ENCODE measurements at regions not wholly inside any gene's neighbourhood (a gene's known extent, or its start where the extent isn't known, plus 50 kb on each side); places are given as distances from the start of the nearest gene placed in this dataset.

DNA sequence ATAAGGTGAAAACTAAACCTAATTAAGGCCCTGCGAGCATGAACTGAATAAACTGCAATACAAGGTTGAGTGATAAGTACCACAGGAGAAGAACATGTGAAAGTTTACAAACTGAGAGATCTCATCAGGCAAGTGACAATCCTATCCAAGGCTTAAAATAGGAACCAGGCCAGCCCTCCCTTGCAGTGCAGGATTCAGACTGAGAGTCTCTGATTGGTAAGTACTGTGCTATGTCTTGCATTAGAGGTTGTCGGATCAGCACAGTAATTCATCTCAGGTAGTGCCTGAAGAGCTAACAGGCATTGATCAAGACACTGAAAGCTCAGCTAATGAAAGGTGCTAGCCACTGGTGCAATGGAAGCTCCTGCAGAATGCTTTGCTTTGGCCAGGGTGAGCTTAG is 801.7 kb upstream of the ID2 start:
- Histone ChIP-seq H3K56ac (ENCODE audit: insufficient read length, low read depth, low read length) (no peak overlapping the region), H4K20me1 (ENCODE audit: control insufficient read depth, insufficient read depth, insufficient read length) (no peaks in the 10 kb centered on the region), H2BK120ac (ENCODE audit: low read depth, low read length, poor library complexity, severe bottlenecking) (no peak overlapping the region), H3K9ac (ENCODE audit: extremely low read depth, insufficient read length, low read length) (peak overlapping the region; percentile 86), H2BK12ac (ENCODE audit: insufficient read length, low read depth, low read length) (no peak overlapping the region), H4K8ac (replicated peaks; ENCODE audit: insufficient read length, low read depth, low read length) (no peak overlapping the region), H3K79me1 (ENCODE audit: insufficient read depth, low read depth, low read length, poor library complexity, severe bottlenecking) (peaks cover 5% of the 10 kb centered on the region), H3K79me2 (ENCODE audit: insufficient read depth, low read length) (peaks cover 52% of the 10 kb centered on the region), H3K27me3 (ENCODE audit: insufficient read depth, low read length) (no peaks in the 10 kb centered on the region), H2BK5ac (ENCODE audit: insufficient read length, low read length) (peak overlapping the region; percentile 96), H3K14ac (ENCODE audit: insufficient read depth, low read length) (peak overlapping the region; percentile 31; the same call in 1 of the 2 replicates), H3K4me1 (ENCODE audit: insufficient read depth, low read length) (peaks cover 11% of the 10 kb centered on the region), H2AFZ (ENCODE audit: low read length) (no peak overlapping the region), H3K18ac (ENCODE audit: insufficient read length, low read depth, low read length) (no peak overlapping the region), H3K4me2 (ENCODE audit: insufficient read depth, insufficient read length, low read length) (peak overlapping the region; percentile 99), H2BK20ac (ENCODE audit: low read depth, low read length, poor library complexity, severe bottlenecking) (no peak overlapping the region), H3K4ac (ENCODE audit: low read depth, low read length) (no peak overlapping the region), H4K5ac (ENCODE audit: insufficient read length, low read depth, low read length) (no peak overlapping the region), H3K27ac (ENCODE audit: insufficient read length, low read depth, low read length) (peak overlapping the region; percentile 94), H3T11ph (ENCODE audit: low read length) (no peak overlapping the region), H2AK5ac (ENCODE audit: insufficient read length, low read length) (no peak overlapping the region), H2BK15ac (ENCODE audit: low read depth, low read length) (no peak overlapping the region), H3K23ac (ENCODE audit: insufficient read length, low read depth, low read length) (no peak overlapping the region), H3K23me2 (ENCODE audit: insufficient read length, low read depth, low read length, poor library complexity, severe bottlenecking) (peaks cover 20% of the 10 kb centered on the region), H4K91ac (ENCODE audit: insufficient read length, low read depth, low read length) (no peak overlapping the region), H3K9me3 (ENCODE audit: control insufficient read depth, low read depth, low read length) (no peaks in the 10 kb centered on the region)
- peak overlapping the region; percentile 86 to 97 (median 97); a peak in 6 of 7 replicates for H3K27ac Mint-ChIP-seq
- TF ChIP-seq, protein P1, sequence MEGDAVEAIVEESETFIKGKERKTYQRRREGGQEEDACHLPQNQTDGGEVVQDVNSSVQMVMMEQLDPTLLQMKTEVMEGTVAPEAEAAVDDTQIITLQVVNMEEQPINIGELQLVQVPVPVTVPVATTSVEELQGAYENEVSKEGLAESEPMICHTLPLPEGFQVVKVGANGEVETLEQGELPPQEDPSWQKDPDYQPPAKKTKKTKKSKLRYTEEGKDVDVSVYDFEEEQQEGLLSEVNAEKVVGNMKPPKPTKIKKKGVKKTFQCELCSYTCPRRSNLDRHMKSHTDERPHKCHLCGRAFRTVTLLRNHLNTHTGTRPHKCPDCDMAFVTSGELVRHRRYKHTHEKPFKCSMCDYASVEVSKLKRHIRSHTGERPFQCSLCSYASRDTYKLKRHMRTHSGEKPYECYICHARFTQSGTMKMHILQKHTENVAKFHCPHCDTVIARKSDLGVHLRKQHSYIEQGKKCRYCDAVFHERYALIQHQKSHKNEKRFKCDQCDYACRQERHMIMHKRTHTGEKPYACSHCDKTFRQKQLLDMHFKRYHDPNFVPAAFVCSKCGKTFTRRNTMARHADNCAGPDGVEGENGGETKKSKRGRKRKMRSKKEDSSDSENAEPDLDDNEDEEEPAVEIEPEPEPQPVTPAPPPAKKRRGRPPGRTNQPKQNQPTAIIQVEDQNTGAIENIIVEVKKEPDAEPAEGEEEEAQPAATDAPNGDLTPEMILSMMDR (conservative IDR thresholded peaks at IDR 0.05), result no peak
- H3K36me3 Mint-ChIP-seq (ENCODE audit: insufficient read depth in 1 of 3, low read depth in 3 of 3), result peaks cover 24 to 52% (median 24%) of the 10 kb centered on the region in 3 experiments; a peak in 6 of 7 replicates
- peaks cover 0 to 2% of the 10 kb centered on the region in 2 experiments; a peak in 2 of 5 replicates for H3K9me3 Mint-ChIP-seq
- peaks cover 58 to 65% of the 10 kb centered on the region in 2 experiments for H3K4me1 Mint-ChIP-seq
- no peak for DNase-seq
- peak overlapping the region; percentile 64 to 76; a peak in 3 of 5 replicates for H3K4me3 Mint-ChIP-seq
- WGBS (ENCODE audit: extremely low coverage, insufficient read length, low lambda C conversion rate), result no CpG with 5 or more reads among the region's 2 CpGs
- H3K27me3 Mint-ChIP-seq (ENCODE audit: low read depth), result no peaks in the 10 kb centered on the region

Measured in H9 (cell line).